ENCODE measurements at regions not wholly inside any gene's neighbourhood (a gene's known extent, or its start where the extent isn't known, plus 50 kb on each side); places are given as distances from the start of the nearest gene placed in this dataset.
A peak's percentile ranks its signal among the peaks of the same experiment; 100 is the strongest.
"Not testable (repeated sequence)": the region's sequence is repeated elsewhere in the genome, so short reads cannot be mapped to it uniquely, and the experiment has no call there.

GRCh38 chr15:92705764-92706163 is 50.2 kb upstream of the FAM174B start:
- no peak for DNase-seq

- DNase-seq: no peak
Measured at GRCh38 chr15:92706201-92706600, 50.6 kb upstream of the FAM174B start.

GRCh38 chr15:92707880-92708551 is 52.4 kb upstream of the FAM174B start:
- no peak for DNase-seq

- no peak for DNase-seq
Measured at GRCh38 chr15:92708635-92709034, 53.1 kb upstream of the FAM174B start.

GRCh38 chr15:92709110-92709790 is 53.7 kb upstream of the FAM174B start:
- peak; percentile 15 for DNase-seq

GRCh38 chr15:92711457-92711831 is 55.9 kb upstream of the FAM174B start:
- DNase-seq: no peak

- no peak for DNase-seq
Measured at GRCh38 chr15:92714077-92714476, 58.5 kb upstream of the FAM174B start.

- DNase-seq: peak; percentile 85
Measured at GRCh38 chr15:92714477-92715401, 59.2 kb upstream of the FAM174B start.

GRCh38 chr15:92715758-92716157 is 60.2 kb upstream of the FAM174B start:
- peak; percentile 42 for DNase-seq

GRCh38 chr15:92719021-92719420 is 63.4 kb upstream of the FAM174B start:
- no peak for DNase-seq

- no peak for DNase-seq
Measured at GRCh38 chr15:92724144-92724543, 68.6 kb upstream of the FAM174B start.

- DNase-seq: no peak
Measured at GRCh38 chr15:92725171-92725570, 69.6 kb upstream of the FAM174B start.

- no peak for DNase-seq
Measured at GRCh38 chr15:92728266-92728665, 72.7 kb upstream of the FAM174B start.

GRCh38 chr15:92733090-92733933 is 77.7 kb upstream of the FAM174B start:
- DNase-seq: no peak

GRCh38 chr15:92733934-92734521 is 78.5 kb upstream of the FAM174B start:
- DNase-seq: peak; percentile 42

- not testable (repeated sequence) for DNase-seq
Measured at GRCh38 chr15:92739246-92739645, 83.7 kb upstream of the FAM174B start.

- no peak for DNase-seq
Measured at GRCh38 chr15:92745845-92746271, 90.3 kb upstream of the FAM174B start.

GRCh38 chr15:92747047-92747446 is 91.5 kb upstream of the FAM174B start:
- DNase-seq: no peak

GRCh38 chr15:92749216-92749615 is 93.6 kb upstream of the FAM174B start:
- DNase-seq: no peak

- no peak for DNase-seq
Measured at GRCh38 chr15:92749946-92750345, 94.4 kb upstream of the FAM174B start.

GRCh38 chr15:92751528-92751927 is 96.0 kb upstream of the FAM174B start:
- DNase-seq: no peak
